ACC112 (cell line): ENCODE measurements at regions not wholly inside any gene's neighbourhood (a gene's known extent, or its start where the extent isn't known, plus 50 kb on each side); places are given as distances from the start of the nearest gene placed in this dataset.

ENCODE experiments used
- H2AFZ ChIP-seq: fragments of 200-600 bp; sonication (generic); one replicate; pipeline ENCODE4 v1.6.0; 2017; ENCODE audit warnings: antibody characterized with exemption, low read length; ENCODE audit not compliant: unreplicated experiment
- H3K27ac ChIP-seq: fragments of 200-600 bp; sonication (generic); 2 replicates; pipeline ENCODE4 v1.5.1; 2014; ENCODE audit warnings: low read depth, mild to moderate bottlenecking, antibody characterized with exemption, low read length, moderate library complexity
- H3K27me3 ChIP-seq: fragments of 200-600 bp; sonication (generic); 2 replicates; pipeline ENCODE4 v1.6.1; 2014; ENCODE audit warnings: mild to moderate bottlenecking, antibody characterized with exemption, low read length, moderate library complexity, mixed read lengths; ENCODE audit not compliant: insufficient read depth
- H3K36me3 ChIP-seq: fragments of 200-600 bp; sonication (generic); 2 replicates; pipeline ENCODE4 v1.6.1; 2016; ENCODE audit warnings: mild to moderate bottlenecking, antibody characterized with exemption, low read length, moderate library complexity, mixed read lengths; ENCODE audit not compliant: insufficient read depth
- H3K4me1 ChIP-seq: fragments of 200-600 bp; sonication (generic); one replicate; pipeline ENCODE4 v1.6.1; 2016; ENCODE audit warnings: low read length, mixed read lengths; ENCODE audit not compliant: insufficient read depth, unreplicated experiment, control insufficient read depth
- H3K4me3 ChIP-seq: fragments of 200-600 bp; sonication (generic); 2 replicates; pipeline ENCODE4 v1.5.1; 2014; ENCODE audit warnings: mild to moderate bottlenecking, low read depth, low read length
- H3K79me2 ChIP-seq: fragments of 200-600 bp; sonication (generic); one replicate; pipeline ENCODE4 v1.6.0; 2016; ENCODE audit warnings: low read length; ENCODE audit not compliant: control insufficient read depth, unreplicated experiment, insufficient read depth

DNA sequence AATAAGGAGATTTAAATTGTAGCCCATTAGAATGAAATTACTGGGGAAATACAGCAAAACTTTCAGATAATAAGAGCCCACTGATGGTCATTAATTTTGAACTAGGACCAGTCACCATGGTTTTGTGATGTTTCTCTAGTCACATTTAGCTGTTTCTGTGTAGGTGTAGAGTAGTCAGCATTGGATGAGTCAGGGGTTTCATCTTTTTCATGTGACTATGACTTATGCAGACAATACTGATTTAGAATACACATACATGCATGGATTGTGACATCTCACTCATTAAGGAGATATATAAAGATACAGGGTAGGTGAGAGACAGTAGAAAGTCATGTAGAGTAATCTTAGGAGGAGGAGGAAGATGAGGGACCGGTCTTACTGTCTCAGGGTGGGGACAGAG, 1192.7 kb downstream of the KCNT2 start:
- H3K79me2 ChIP-seq = no peaks in the 10 kb centered on the region
- no peaks in the 10 kb centered on the region for H3K36me3 ChIP-seq
- H3K4me3 ChIP-seq = no peak overlapping the region
- no peak overlapping the region for H3K27ac ChIP-seq
- no peaks in the 10 kb centered on the region for H3K27me3 ChIP-seq
- H2AFZ ChIP-seq = no peak overlapping the region
- H3K4me1 ChIP-seq = no peaks in the 10 kb centered on the region

DNA sequence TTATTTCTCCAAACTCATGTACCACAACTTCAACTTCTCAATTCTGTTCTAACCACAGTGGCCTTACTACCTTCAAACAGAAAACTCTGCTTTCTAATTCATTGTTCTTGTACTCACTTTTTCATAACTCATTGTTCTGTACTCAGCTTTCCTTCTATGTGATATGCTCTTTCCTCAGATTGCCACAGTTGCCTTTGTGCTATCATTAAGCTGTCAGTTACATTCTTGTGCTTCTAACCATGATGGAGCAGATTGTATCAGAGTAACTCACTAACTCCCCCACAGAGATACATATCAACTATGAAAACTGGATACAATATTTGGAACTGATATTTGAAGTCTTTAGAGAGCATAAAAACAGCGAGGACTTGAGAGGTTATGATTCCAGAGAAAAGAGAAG, 1213.7 kb downstream of the KCNT2 start:
- no peaks in the 10 kb centered on the region for H3K27me3 ChIP-seq
- no peak overlapping the region for H3K4me3 ChIP-seq
- H3K79me2 ChIP-seq = no peaks in the 10 kb centered on the region
- H3K36me3 ChIP-seq = no peaks in the 10 kb centered on the region
- H3K27ac ChIP-seq = no peak overlapping the region
- H2AFZ ChIP-seq = no peak overlapping the region
- H3K4me1 ChIP-seq = no peaks in the 10 kb centered on the region

DNA sequence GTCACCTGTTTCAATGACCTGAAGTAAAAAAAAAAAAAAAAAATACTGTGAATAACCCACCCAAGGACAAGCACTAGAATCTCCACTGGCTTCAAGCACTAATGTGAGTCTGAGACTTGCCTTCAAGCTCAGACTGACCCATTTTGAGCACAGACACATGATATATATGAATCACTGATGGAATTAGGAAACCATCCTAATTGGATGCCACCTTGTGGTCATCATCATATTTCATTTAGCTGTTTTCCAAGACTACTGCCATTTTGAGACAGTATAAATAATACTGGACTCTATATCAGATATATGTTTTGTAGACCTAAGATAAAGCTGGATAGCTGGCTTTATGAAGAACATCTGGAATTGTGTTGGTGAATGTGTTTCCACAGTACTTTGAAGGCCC, 1232.0 kb downstream of the KCNT2 start:
- Histone ChIP-seq H3K27me3 (no peaks in the 10 kb centered on the region), H3K36me3 (no peaks in the 10 kb centered on the region), H3K79me2 (no peaks in the 10 kb centered on the region), H2AFZ (no peak overlapping the region), H3K4me3 (no peak overlapping the region), H3K4me1 (no peaks in the 10 kb centered on the region), H3K27ac (no peak overlapping the region)

DNA sequence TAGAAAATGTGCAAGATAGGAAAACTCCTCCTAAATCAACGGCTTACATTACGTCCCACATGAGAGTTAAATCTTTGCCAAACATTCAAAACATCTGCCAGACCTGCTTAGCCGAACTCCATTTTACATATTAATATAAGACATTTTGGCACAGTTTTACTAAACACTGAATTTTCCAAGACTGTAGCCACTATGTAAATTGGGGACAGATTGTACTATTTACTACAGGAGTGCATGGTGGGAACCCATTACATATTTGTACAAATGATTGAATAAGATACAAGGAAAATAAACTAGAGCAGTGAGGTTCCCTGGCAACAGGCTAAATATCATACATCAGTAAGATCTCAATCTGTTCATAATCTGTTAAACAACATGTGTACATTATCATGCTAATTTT, 1234.4 kb downstream of the KCNT2 start:
- Histone ChIP-seq H3K4me3 (no peak overlapping the region), H3K27me3 (no peaks in the 10 kb centered on the region), H3K36me3 (no peaks in the 10 kb centered on the region), H3K27ac (no peak overlapping the region), H2AFZ (no peak overlapping the region), H3K4me1 (no peaks in the 10 kb centered on the region), H3K79me2 (no peaks in the 10 kb centered on the region)

DNA sequence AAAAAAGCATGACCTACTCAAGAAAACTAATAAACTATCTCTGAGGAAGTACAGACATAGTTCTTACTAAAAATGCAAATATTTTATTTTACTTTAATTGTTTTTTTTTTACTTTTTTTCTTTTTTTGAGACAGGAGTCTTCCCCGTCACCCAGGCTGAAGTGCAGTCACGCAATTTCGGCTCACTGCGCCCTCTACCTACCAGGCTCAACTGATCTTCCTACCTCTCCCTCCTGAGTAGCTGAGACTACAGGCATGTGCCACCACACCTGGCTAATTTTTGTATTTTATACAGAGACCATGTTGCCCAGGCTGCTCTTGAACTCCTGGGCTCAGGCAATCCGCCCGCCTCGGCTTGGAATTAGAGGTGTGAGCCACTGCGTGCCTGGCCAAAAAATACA, 1263.1 kb downstream of the KCNT2 start:
- H3K36me3 ChIP-seq = no peaks in the 10 kb centered on the region
- H3K79me2 ChIP-seq = no peaks in the 10 kb centered on the region
- H3K4me3 ChIP-seq = no peak overlapping the region
- no peaks in the 10 kb centered on the region for H3K4me1 ChIP-seq
- no peak overlapping the region for H2AFZ ChIP-seq
- H3K27ac ChIP-seq = no peak overlapping the region
- no peaks in the 10 kb centered on the region for H3K27me3 ChIP-seq

DNA sequence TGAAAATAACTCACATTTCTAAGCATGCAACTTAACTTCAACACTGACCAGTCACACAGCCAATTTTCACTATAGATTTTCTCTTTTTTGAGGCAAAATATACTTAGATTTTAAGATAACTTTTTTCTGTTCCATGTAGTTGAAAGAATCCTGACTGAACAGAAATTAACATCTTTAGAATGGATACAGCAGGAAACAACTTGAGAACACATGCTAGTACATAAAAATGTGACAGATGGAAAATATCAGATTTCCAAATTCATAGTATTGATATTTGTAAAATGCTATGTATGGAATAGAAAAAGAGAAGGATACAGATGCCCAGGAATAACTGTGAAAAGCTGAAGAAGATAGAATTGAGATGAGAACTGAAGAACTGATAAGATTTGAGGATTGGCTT, 1270.6 kb downstream of the KCNT2 start:
- no peak overlapping the region for H3K4me3 ChIP-seq
- no peaks in the 10 kb centered on the region for H3K79me2 ChIP-seq
- H3K4me1 ChIP-seq = no peaks in the 10 kb centered on the region
- no peaks in the 10 kb centered on the region for H3K36me3 ChIP-seq
- no peaks in the 10 kb centered on the region for H3K27me3 ChIP-seq
- no peak overlapping the region for H3K27ac ChIP-seq
- H2AFZ ChIP-seq = no peak overlapping the region

DNA sequence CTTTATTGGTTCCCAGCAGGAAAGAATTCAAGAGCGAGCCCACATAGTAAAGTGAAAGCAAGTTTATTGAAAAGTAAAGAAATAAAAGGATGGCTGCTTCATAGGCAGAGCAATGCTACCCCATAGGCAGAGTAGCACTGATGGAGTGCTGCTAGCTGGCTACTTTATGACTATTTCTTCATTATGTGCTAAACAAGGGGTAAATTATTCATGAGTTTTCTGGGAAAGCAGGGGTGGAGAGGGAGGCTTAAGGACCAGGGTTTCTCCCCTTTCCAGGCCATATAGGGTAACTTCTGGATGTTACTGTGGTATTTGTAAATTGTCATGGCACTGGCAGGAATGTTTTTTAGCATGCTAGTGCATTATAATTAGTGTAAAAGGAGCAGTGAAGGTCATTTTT, 1271.4 kb downstream of the KCNT2 start:
- no peaks in the 10 kb centered on the region for H3K4me1 ChIP-seq
- H3K36me3 ChIP-seq = no peaks in the 10 kb centered on the region
- no peak overlapping the region for H2AFZ ChIP-seq
- H3K79me2 ChIP-seq = no peaks in the 10 kb centered on the region
- H3K4me3 ChIP-seq = no peak overlapping the region
- no peaks in the 10 kb centered on the region for H3K27me3 ChIP-seq
- no peak overlapping the region for H3K27ac ChIP-seq

DNA sequence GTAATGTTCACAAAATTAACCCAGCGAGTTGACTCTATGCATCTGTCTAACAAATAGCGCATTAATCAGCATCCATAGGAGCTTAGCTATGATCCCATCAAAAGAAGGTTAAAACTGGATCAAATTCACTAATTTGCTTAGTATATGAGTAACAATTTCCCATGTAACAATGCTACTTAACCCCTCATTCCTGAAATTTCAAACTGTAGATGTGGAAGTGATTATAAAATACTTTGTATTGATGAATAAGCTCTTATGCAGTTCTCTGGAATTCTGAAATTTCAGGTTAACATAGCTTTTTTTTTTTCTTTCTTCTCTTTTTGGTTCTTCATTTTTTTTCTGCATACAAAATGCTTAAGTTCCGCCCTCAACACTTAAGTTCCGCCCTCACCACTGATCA, 1272.7 kb downstream of the KCNT2 start:
- Histone ChIP-seq H3K4me1 (no peaks in the 10 kb centered on the region), H3K36me3 (no peaks in the 10 kb centered on the region), H2AFZ (no peak overlapping the region), H3K79me2 (no peaks in the 10 kb centered on the region), H3K27ac (no peak overlapping the region), H3K4me3 (no peak overlapping the region), H3K27me3 (no peaks in the 10 kb centered on the region)

DNA sequence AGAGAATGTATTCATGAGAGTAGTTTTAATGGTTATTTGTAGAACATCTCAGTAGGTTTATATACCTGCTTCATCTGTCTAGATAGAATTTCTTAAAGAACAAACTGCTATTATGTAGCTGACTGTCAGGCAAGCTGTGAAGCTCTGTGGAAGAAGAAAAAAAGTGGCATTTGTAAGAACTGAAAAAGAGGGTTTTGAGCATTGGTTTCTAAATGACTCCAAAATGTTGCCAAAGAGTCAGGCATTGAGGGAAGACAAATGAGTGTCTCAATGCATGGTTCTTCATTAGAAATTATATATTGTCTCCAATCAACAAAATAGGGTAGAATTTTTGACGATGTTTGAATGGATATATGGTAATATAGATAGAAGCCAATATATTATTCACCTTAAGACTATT, 1276.1 kb downstream of the KCNT2 start:
- Histone ChIP-seq H3K4me1 (no peaks in the 10 kb centered on the region), H3K36me3 (no peaks in the 10 kb centered on the region), H3K4me3 (no peak overlapping the region), H3K79me2 (no peaks in the 10 kb centered on the region), H3K27me3 (no peaks in the 10 kb centered on the region), H3K27ac (no peak overlapping the region), H2AFZ (no peak overlapping the region)

DNA sequence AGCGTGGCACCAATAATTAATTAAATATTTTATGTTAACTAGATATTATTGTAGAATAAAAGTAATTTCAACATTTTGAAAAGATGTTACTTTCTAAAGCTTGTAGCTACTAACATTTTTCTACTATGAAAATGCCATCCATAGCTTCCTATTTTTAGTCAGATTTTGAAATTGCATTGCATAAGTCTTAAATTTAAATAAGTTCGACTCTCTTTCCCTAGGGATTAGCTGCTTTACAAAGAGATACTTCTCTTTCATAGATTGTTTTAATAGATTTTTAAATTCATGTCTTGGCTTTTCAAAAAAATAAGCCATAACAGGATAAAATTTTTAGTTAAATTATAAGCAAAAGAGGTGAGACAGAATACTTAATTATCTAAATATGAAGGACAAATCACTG, 1279.6 kb downstream of the KCNT2 start:
- Histone ChIP-seq H2AFZ (no peak overlapping the region), H3K79me2 (no peaks in the 10 kb centered on the region), H3K4me1 (no peaks in the 10 kb centered on the region), H3K36me3 (no peaks in the 10 kb centered on the region), H3K27me3 (no peaks in the 10 kb centered on the region), H3K4me3 (no peak overlapping the region), H3K27ac (no peak overlapping the region)

DNA sequence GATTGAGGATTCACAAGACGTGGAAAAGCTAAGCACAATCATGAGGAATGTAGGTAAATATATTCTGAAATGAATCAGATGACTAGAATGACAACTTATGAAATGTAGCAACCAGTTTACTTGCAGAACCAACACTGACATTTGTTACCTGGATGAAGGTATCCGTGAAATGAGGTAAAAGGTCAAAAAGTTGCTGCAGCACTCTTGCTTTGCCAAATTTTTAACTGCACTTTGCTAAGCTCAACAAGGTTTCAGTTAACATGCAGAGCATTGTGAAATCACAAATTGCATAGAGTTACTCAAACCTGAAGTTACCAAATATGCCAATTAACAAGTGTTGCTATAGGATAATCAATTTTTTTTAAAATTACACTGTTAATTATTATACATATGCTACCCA, 1280.1 kb downstream of the KCNT2 start:
- Histone ChIP-seq H3K36me3 (no peaks in the 10 kb centered on the region), H3K27me3 (no peaks in the 10 kb centered on the region), H3K79me2 (no peaks in the 10 kb centered on the region), H2AFZ (no peak overlapping the region), H3K27ac (no peak overlapping the region), H3K4me1 (no peaks in the 10 kb centered on the region), H3K4me3 (no peak overlapping the region)

DNA sequence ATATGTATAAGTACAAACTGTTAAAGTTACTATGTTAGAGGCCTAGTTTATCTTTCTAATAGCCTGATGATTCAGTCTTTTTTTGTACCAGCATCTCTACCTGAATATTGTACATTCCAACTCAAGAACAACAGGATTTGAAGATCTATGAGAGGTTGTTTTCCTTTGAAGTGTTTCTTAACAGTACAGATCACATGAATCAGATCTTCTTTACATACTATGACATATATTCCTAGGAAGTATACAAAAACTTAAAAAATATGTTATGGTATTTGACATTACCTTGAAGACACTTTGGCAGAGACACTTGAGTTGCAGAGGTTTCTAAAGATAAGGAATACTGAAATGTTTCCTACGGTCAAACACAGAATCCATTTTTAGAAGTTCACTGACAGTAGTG, 1280.9 kb downstream of the KCNT2 start:
- no peaks in the 10 kb centered on the region for H3K79me2 ChIP-seq

More for the DNA sequence above, 1280.9 kb downstream of the KCNT2 start:
- no peak overlapping the region for H3K4me3 ChIP-seq
- H3K36me3 ChIP-seq = no peaks in the 10 kb centered on the region
- H3K4me1 ChIP-seq = no peaks in the 10 kb centered on the region
- H3K27ac ChIP-seq = no peak overlapping the region
- H2AFZ ChIP-seq = no peak overlapping the region
- no peaks in the 10 kb centered on the region for H3K27me3 ChIP-seq
